ENCODE measurements at regions not wholly inside any gene's neighbourhood (a gene's known extent, or its start where the extent isn't known, plus 50 kb on each side); places are given as distances from the start of the nearest gene placed in this dataset.

DNA sequence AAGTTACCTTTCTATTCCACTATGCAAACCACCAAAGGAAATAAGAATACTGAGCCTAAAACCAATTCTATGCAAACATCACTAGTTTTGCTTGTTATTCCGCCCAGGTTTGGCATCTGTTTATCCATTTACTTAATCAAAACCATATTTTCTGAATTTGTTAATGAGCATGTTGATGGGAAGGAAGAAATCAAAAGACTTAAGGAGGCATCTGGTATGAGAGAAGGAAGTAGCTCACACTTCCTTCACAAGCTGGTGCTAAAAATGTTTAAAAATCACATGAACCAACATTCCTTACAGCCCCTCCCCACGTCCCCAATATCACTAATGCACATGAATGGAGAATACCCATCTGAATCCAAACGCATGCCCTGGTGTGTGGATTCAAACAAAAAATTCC lies 52.0 kb upstream of the PRKAR2B start:
- 0% methylated on average over 1 of the region's 3 CpGs for WGBS (ENCODE audit: insufficient coverage)
- H3K4me1 Mint-ChIP-seq: no peaks in the 10 kb centered on the region
- intact Hi-C loops (cut with micrococcal nuclease): no loop called here

More for the DNA sequence above, 52.0 kb upstream of the PRKAR2B start:
- Mint-ChIP-seq H3K27ac (no peak overlapping the region), H3K4me3 (no peak overlapping the region), H3K27me3 (peaks cover 16% of the 10 kb centered on the region), H3K9me3 (ENCODE audit: insufficient read depth) (no peaks in the 10 kb centered on the region)
- DNase-seq (no peak), ATAC-seq (ENCODE audit: low read depth) (no peak)
- Histone ChIP-seq H3K79me2 (ENCODE audit: control insufficient read depth, insufficient read depth, low read length) (no peaks in the 10 kb centered on the region), H3K36me3 (replicated peaks in 1 of 2; ENCODE audit: control extremely low read depth in 1 of 2, control insufficient read depth in 1 of 2, extremely low read depth in 1 of 2, insufficient read depth in 2 of 2, low read length in 1 of 2) (no peaks in the 10 kb centered on the region), H3K4me2 (replicated peaks; ENCODE audit: low read depth, low read length, poor library complexity, severe bottlenecking) (no peak overlapping the region), H3K9me3 (ENCODE audit: control extremely low read depth in 1 of 3, control insufficient read depth in 2 of 3, insufficient read depth in 1 of 3, low read length in 2 of 3) (no peaks in the 10 kb centered on the region), H3K4me3 (ENCODE audit: control extremely low read depth in 1 of 5, extremely low read depth in 1 of 5, insufficient read depth in 1 of 5, low read depth in 2 of 5, low read length in 4 of 5) (no peak overlapping the region), H2AFZ (ENCODE audit: insufficient read depth, low read depth, low read length, poor library complexity, severe bottlenecking) (no peak overlapping the region), H3K27ac (ENCODE audit: low read length in 2 of 2) (no peak overlapping the region), H4K20me1 (ENCODE audit: control insufficient read depth, insufficient read depth, low read length, poor library complexity, severe bottlenecking) (no peaks in the 10 kb centered on the region), H3K9ac (ENCODE audit: low read length) (no peak overlapping the region), H3K27me3 (replicated peaks in 1 of 4; ENCODE audit: control extremely low read depth in 1 of 4, control insufficient read depth in 3 of 4, insufficient read depth in 4 of 4, low read length in 3 of 4) (no peaks in the 10 kb centered on the region), H3K4me1 (ENCODE audit: control insufficient read depth in 2 of 2, insufficient read depth in 2 of 2, low read length in 2 of 2) (no peaks in the 10 kb centered on the region)
- no peak for TF ChIP-seq CTCF (IDR thresholded peaks at IDR 0.05)
- TF ChIP-seq EZH2 (IDR thresholded peaks at IDR 0.05; ENCODE audit: borderline replicate concordance, insufficient read depth, low read depth, low read length, poor library complexity, severe bottlenecking): no peak
- CTCF ChIA-PET: no interaction called here
- POLR2A ChIA-PET: no interaction called here
